Endothelial cell of hepatic sinusoid (primary cell): ENCODE measurements at regions not wholly inside any gene's neighbourhood (a gene's known extent, or its start where the extent isn't known, plus 50 kb on each side); places are given as distances from the start of the nearest gene placed in this dataset.

Experiments used
- in situ Hi-C: cut with HindIII; loops from 2 replicates; pipeline ENCODE4 v1.10.0; 2017; ENCODE audit warnings: low sequenced_read_pairs

- in situ Hi-C loops, result no loop called here
Measured at GRCh38 chr2:240294514-240294913, 140.9 kb upstream of the GPC1 start.

GRCh38 chr2:240295256-240296103 is 140.0 kb upstream of the GPC1 start:
- in situ Hi-C loops, result no loop called here

- in situ Hi-C loops, result no loop called here
Measured at GRCh38 chr2:240296104-240296406, 139.4 kb upstream of the GPC1 start.

- in situ Hi-C loops, result no loop called here
Measured at GRCh38 chr2:240296476-240297255, 138.8 kb upstream of the GPC1 start.

- in situ Hi-C loops, result no loop called here
Measured at GRCh38 chr2:240297256-240298116, 138.0 kb upstream of the GPC1 start.

GRCh38 chr2:240298117-240298790 is 137.2 kb upstream of the GPC1 start:
- in situ Hi-C loops, result no loop called here

- in situ Hi-C loops, result no loop called here
Measured at GRCh38 chr2:240298803-240299709, 136.4 kb upstream of the GPC1 start.

GRCh38 chr2:240299710-240300068 is 135.8 kb upstream of the GPC1 start:
- in situ Hi-C loops, result no loop called here

- in situ Hi-C loops, result no loop called here
Measured at GRCh38 chr2:240300261-240300821, 135.1 kb upstream of the GPC1 start.

- in situ Hi-C loops, result no loop called here
Measured at GRCh38 chr2:240300840-240301239, 134.6 kb upstream of the GPC1 start.

GRCh38 chr2:240301256-240301795 is 134.1 kb upstream of the GPC1 start:
- in situ Hi-C loops, result no loop called here

GRCh38 chr2:240302041-240302440 is 133.4 kb upstream of the GPC1 start:
- in situ Hi-C loops, result no loop called here

GRCh38 chr2:240302933-240303595 is 132.4 kb upstream of the GPC1 start:
- in situ Hi-C loops, result no loop called here

GRCh38 chr2:240303896-240304745 is 131.3 kb upstream of the GPC1 start:
- in situ Hi-C loops, result no loop called here

- in situ Hi-C loops, result no loop called here
Measured at GRCh38 chr2:240304746-240305161, 130.7 kb upstream of the GPC1 start.

- in situ Hi-C loops, result no loop called here
Measured at GRCh38 chr2:240305369-240305962, 130.0 kb upstream of the GPC1 start.

- in situ Hi-C loops, result no loop called here
Measured at GRCh38 chr2:240306185-240306584, 129.3 kb upstream of the GPC1 start.
